PC-3 (cell line): ENCODE measurements at regions not wholly inside any gene's neighbourhood (a gene's known extent, or its start where the extent isn't known, plus 50 kb on each side); places are given as distances from the start of the nearest gene placed in this dataset.
A peak's percentile ranks its signal among the peaks of the same experiment; 100 is the strongest.

Experiments
- ATAC-seq: fragments of 200-7000 bp; cut with Tn5 transposase; 2 replicates; pipeline ENCODE4 v1.9.1; 2020; ENCODE audit warnings: mild to moderate bottlenecking, moderate library complexity
- BruUV-seq: library from RNA; stranded (reverse); fragments of 400-500 nt; replicated peaks from 2 replicates; lab custom pipeline; 2021; lab: Mats Ljungman, UMichigan
- CTCF ChIA-PET: fragments of 300-600 bp; sonication (Branson Sonifier 250); formaldehyde crosslinking; loops from one replicate; lab custom pipeline; 2022; ENCODE audit warnings: antibody characterized with exemption; lab: Charles Lee
- POLR2A ChIA-PET: fragments of 300-600 bp; sonication (Branson Sonifier 250); formaldehyde crosslinking; loops from one replicate; lab custom pipeline; 2022; ENCODE audit warnings: antibody characterized with exemption; ENCODE audit not compliant: unreplicated experiment; lab: Charles Lee
- DNase-seq: peaks from one replicate; pipeline ENCODE4 v3.0.0-alpha.2; 2015
- H2AFZ ChIP-seq: fragments of 300-600 bp; sonication (generic); 2 replicates; pipeline ENCODE4 v1.6.0; 2016; ENCODE audit warnings: antibody characterized with exemption, low read length
- H3F3A ChIP-seq: fragments of 300-600 bp; sonication (generic); one replicate; pipeline ENCODE4 v1.6.0; 2017; ENCODE audit warnings: antibody characterized with exemption, low read length, control low read depth, mild to moderate bottlenecking; ENCODE audit not compliant: unreplicated experiment
- H3K27ac ChIP-seq: fragments of 300-600 bp; sonication (generic); 2 replicates; pipeline ENCODE4 v1.5.1; 2016; ENCODE audit warnings: mild to moderate bottlenecking, low read length
- H3K27me3 ChIP-seq: fragments of 300-600 bp; sonication (generic); 2 replicates; pipeline ENCODE4 v1.6.1; 2016; ENCODE audit warnings: low read length, mixed read lengths
- H3K36me3 ChIP-seq: fragments of 300-600 bp; sonication (generic); 2 replicates; pipeline ENCODE4 v1.6.1; 2016; ENCODE audit warnings: low read depth, mixed run types, low read length, mixed read lengths
- H3K4me1 ChIP-seq: fragments of 300-600 bp; sonication (generic); 2 replicates; pipeline ENCODE4 v1.5.1; 2016; ENCODE audit warnings: low read length; ENCODE audit not compliant: insufficient read depth
- H3K4me2 ChIP-seq: fragments of 300-600 bp; sonication (generic); 2 replicates; pipeline ENCODE4 v1.6.0; 2016; ENCODE audit warnings: low read length
- H3K4me3 ChIP-seq: fragments of 300-600 bp; sonication (generic); 2 replicates; pipeline ENCODE4 v1.5.1; 2016; ENCODE audit warnings: mild to moderate bottlenecking, low read length, mixed read lengths
- H3K79me2 ChIP-seq: fragments of 300-600 bp; sonication (generic); 2 replicates; pipeline ENCODE4 v1.6.1; 2017; ENCODE audit warnings: low read length, mixed read lengths
- H3K9ac ChIP-seq: fragments of 300-600 bp; sonication (generic); 2 replicates; pipeline ENCODE4 v1.6.0; 2016; ENCODE audit warnings: mild to moderate bottlenecking, low read length
- H3K9me2 ChIP-seq: fragments of 300-600 bp; sonication (generic); replicated peaks from 2 replicates; pipeline ENCODE4 v1.6.1; 2016; ENCODE audit warnings: mixed run types, low read length, mixed read lengths
- H3K9me3 ChIP-seq: fragments of 300-600 bp; sonication (generic); 2 replicates; pipeline ENCODE4 v1.6.1; 2016; ENCODE audit warnings: low read length, mixed read lengths
- H4K20me1 ChIP-seq: fragments of 300-600 bp; sonication (generic); 2 replicates; pipeline ENCODE4 v1.6.1; 2016; ENCODE audit warnings: low read length, mixed read lengths
- EZH2 ChIP-seq: fragments of 300-600 bp; sonication (generic); IDR thresholded peaks from one replicate; pipeline ENCODE4 v1.6.1; 2017; ENCODE audit warnings: antibody characterized with exemption, mild to moderate bottlenecking, low read length; ENCODE audit not compliant: unreplicated experiment
- EZH2phosphoT487 ChIP-seq: fragments of 300-600 bp; sonication (generic); IDR thresholded peaks from 2 replicates; pipeline ENCODE4 v1.6.1; 2018; ENCODE audit warnings: mild to moderate bottlenecking, antibody characterized with exemption, low read length, borderline replicate concordance
- intact Hi-C: fragments of 100-400 bp; cut with micrococcal nuclease; formaldehyde crosslinking; loops from 2 replicates; pipeline ENCODE4 v1.9.0; 2023
- TF ChIP-seq, protein P1 (sequence below): fragments of 300-600 bp; sonication (generic); conservative IDR thresholded peaks from 2 replicates; pipeline ENCODE4 v1.5.1; 2017; ENCODE audit warnings: antibody characterized with exemption, low read depth, mild to moderate bottlenecking, low read length

DNA sequence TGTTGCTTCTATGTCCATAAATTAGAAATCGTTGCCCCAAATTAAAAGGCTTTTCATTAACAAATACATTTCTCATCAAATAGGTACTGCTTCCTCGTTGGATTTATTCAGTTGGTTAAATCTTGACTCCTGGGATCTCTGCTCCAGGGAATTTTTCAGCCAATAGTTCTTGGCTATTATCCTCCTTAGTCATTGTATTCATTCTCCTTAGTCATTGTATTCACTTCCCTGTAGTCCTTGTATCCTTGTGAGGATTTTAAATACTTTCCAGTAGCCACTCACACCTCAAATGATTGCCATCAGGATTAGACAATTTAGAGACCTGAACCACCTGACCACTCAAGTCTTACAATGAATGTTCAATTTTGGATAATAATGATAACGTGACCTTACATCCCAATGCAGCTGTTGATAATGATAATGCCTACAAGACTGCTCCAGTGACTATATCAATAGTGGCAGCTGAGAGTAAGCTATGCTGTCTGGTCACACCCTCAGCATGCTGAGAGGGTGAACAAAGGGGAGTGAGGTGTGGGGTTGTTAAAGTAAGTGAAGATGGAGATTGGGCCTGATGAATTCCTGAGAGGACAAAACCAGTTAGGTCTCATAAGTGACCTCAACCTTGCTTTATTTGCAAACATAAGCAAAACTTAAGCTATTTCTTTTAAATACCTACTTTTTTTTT lies 193.7 kb upstream of the RTL1 start:
- Histone ChIP-seq H3K36me3 (no peaks in the 10 kb centered on the region), H3K27me3 (no peaks in the 10 kb centered on the region), H3F3A (no peaks in the 10 kb centered on the region), H4K20me1 (no peaks in the 10 kb centered on the region), H3K79me2 (no peaks in the 10 kb centered on the region), H3K4me2 (no peak overlapping the region), H3K9me2 (no peaks in the 10 kb centered on the region), H3K4me3 (no peak overlapping the region), H3K27ac (no peak overlapping the region), H3K9me3 (no peaks in the 10 kb centered on the region), H3K9ac (no peak overlapping the region), H3K4me1 (peaks cover 19% of the 10 kb centered on the region), H2AFZ (no peak overlapping the region)
- ATAC-seq (peak; percentile 74), DNase-seq (peak; percentile 50)
- ChIA-PET POLR2A (no interaction called here), CTCF (no interaction called here)
- intact Hi-C loops: loop anchor here (10.0 kb wide), 1 partner anchor 138 kb away; no protein-coding TSS in a partner anchor
- no TSS peak for BruUV-seq
- TF ChIP-seq, protein P1, sequence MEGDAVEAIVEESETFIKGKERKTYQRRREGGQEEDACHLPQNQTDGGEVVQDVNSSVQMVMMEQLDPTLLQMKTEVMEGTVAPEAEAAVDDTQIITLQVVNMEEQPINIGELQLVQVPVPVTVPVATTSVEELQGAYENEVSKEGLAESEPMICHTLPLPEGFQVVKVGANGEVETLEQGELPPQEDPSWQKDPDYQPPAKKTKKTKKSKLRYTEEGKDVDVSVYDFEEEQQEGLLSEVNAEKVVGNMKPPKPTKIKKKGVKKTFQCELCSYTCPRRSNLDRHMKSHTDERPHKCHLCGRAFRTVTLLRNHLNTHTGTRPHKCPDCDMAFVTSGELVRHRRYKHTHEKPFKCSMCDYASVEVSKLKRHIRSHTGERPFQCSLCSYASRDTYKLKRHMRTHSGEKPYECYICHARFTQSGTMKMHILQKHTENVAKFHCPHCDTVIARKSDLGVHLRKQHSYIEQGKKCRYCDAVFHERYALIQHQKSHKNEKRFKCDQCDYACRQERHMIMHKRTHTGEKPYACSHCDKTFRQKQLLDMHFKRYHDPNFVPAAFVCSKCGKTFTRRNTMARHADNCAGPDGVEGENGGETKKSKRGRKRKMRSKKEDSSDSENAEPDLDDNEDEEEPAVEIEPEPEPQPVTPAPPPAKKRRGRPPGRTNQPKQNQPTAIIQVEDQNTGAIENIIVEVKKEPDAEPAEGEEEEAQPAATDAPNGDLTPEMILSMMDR: no peak
- no peak for TF ChIP-seq EZH2phosphoT487
- no peak for TF ChIP-seq EZH2

GRCh38 chr14:101098177-101098576 lies 194.7 kb upstream of the RTL1 start:
- no peak for DNase-seq
- Histone ChIP-seq H3K4me2 (no peak overlapping the region), H4K20me1 (no peaks in the 10 kb centered on the region), H3K9ac (no peak overlapping the region), H3K79me2 (no peaks in the 10 kb centered on the region), H3K9me3 (no peaks in the 10 kb centered on the region), H3K36me3 (no peaks in the 10 kb centered on the region), H3K27ac (no peak overlapping the region), H2AFZ (no peak overlapping the region), H3K4me1 (peaks cover 19% of the 10 kb centered on the region), H3K4me3 (no peak overlapping the region), H3K9me2 (no peaks in the 10 kb centered on the region), H3F3A (no peaks in the 10 kb centered on the region), H3K27me3 (no peaks in the 10 kb centered on the region)
- intact Hi-C loops: loop anchor here (10.0 kb wide), 1 partner anchor 137 kb away; no protein-coding TSS in a partner anchor
- CTCF ChIA-PET: no interaction called here
- no peak for ATAC-seq
- BruUV-seq: no TSS peak
- POLR2A ChIA-PET: no interaction called here
- TF ChIP-seq, protein P1: no peak
- TF ChIP-seq EZH2phosphoT487 (no peak), EZH2 (no peak)

DNA sequence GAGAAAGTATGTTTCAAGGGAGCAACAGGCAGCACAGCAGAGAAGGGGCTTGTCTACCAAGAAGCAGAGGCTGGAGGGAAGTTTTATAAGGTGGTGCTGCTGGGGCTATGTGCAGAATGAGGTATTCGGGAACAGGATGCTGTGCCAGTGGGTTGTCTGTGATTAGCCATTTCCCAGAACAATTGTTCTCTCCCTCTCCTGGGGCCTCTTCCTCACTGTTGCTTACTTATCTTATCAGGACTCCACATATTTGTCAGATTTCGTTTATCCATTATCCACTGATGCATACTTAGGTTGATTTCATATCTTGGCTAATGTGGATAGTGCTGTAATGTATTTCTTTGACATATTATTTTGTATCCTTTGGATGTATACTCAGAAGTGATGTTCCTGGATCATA lies 195.1 kb upstream of the RTL1 start:
- H4K20me1 ChIP-seq: no peaks in the 10 kb centered on the region
- ChIA-PET CTCF (no interaction called here), POLR2A (no interaction called here)
- no peaks in the 10 kb centered on the region for H3K27me3 ChIP-seq
- no peak overlapping the region for H3K4me2 ChIP-seq
- H2AFZ ChIP-seq: no peak overlapping the region
- peaks cover 19% of the 10 kb centered on the region for H3K4me1 ChIP-seq
- no peaks in the 10 kb centered on the region for H3K79me2 ChIP-seq
- no peaks in the 10 kb centered on the region for H3K36me3 ChIP-seq
- DNase-seq (no peak), ATAC-seq (no peak)
- H3K9ac ChIP-seq: no peak overlapping the region
- no peak overlapping the region for H3K27ac ChIP-seq
- intact Hi-C loops: loop anchor here (10.0 kb wide), 1 partner anchor 136 kb away; no protein-coding TSS in a partner anchor
- H3K9me2 ChIP-seq: no peaks in the 10 kb centered on the region
- no TSS peak for BruUV-seq
- H3F3A ChIP-seq: no peaks in the 10 kb centered on the region
- H3K4me3 ChIP-seq: no peak overlapping the region
- H3K9me3 ChIP-seq: no peaks in the 10 kb centered on the region
- TF ChIP-seq EZH2: no peak
- TF ChIP-seq, protein P1: no peak
- no peak for TF ChIP-seq EZH2phosphoT487
